Progenitor cell of endocrine pancreas (in vitro differentiated cells): ENCODE measurements at regions not wholly inside any gene's neighbourhood (a gene's known extent, or its start where the extent isn't known, plus 50 kb on each side); places are given as distances from the start of the nearest gene placed in this dataset.
"Not testable (repeated sequence)": the region's sequence is repeated elsewhere in the genome, so short reads cannot be mapped to it uniquely, and the experiment has no call there.

Source experiments
- DNase-seq: peaks from one replicate; pipeline ENCODE4 v3.0.0; 2021; ENCODE audit warnings: low spot score; ENCODE audit not compliant: unreplicated experiment
- H3K27ac Mint-ChIP-seq: 2 replicates; pipeline ENCODE4 v1.8.0; 2021; ENCODE audit warnings: mild to moderate bottlenecking, moderate library complexity, mixed read lengths
- H3K27me3 Mint-ChIP-seq: 2 replicates; pipeline ENCODE4 v1.8.0; 2021; ENCODE audit warnings: mixed read lengths
- H3K36me3 Mint-ChIP-seq: 2 replicates; pipeline ENCODE4 v1.8.0; 2022; ENCODE audit warnings: mixed read lengths; ENCODE audit not compliant: insufficient read depth
- H3K4me1 Mint-ChIP-seq: 2 replicates; pipeline ENCODE4 v1.8.0; 2021; ENCODE audit warnings: low read depth, mixed read lengths
- H3K4me3 Mint-ChIP-seq: 2 replicates; pipeline ENCODE4 v1.8.0; 2021; ENCODE audit warnings: low read depth, mild to moderate bottlenecking, moderate library complexity, mixed read lengths
- H3K9me3 Mint-ChIP-seq: 2 replicates; pipeline ENCODE4 v1.8.0; 2021; ENCODE audit warnings: low read depth, mixed read lengths
- TF ChIP-seq, protein P1 (sequence below): fragments of 200-600 bp; sonication (generic); IDR thresholded peaks from one replicate; pipeline ENCODE4 v1.5.0; 2021; ENCODE audit warnings: antibody characterized with exemption, mild to moderate bottlenecking; ENCODE audit not compliant: unreplicated experiment

DNA sequence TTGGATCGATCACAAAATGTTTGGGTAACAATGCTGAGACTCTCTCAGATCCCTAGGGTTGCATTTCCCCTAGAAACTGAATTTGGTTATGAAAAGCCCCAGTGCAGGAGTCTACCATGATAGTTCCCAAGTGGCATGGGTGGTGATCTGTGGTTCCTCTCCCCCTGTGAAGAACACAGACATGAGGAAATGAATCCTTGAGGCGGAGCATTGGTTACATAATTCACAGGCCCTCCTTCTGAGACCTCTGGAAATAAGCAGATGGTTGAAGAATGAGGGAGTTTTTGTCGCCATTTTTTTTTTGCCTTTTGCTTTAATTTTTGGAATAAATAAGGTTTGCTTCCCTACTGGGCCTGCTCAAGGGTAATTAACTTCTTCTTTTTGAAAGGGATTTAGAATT lies 597.0 kb upstream of the RBFOX1 start:
- no peak for DNase-seq
- TF ChIP-seq, protein P1, sequence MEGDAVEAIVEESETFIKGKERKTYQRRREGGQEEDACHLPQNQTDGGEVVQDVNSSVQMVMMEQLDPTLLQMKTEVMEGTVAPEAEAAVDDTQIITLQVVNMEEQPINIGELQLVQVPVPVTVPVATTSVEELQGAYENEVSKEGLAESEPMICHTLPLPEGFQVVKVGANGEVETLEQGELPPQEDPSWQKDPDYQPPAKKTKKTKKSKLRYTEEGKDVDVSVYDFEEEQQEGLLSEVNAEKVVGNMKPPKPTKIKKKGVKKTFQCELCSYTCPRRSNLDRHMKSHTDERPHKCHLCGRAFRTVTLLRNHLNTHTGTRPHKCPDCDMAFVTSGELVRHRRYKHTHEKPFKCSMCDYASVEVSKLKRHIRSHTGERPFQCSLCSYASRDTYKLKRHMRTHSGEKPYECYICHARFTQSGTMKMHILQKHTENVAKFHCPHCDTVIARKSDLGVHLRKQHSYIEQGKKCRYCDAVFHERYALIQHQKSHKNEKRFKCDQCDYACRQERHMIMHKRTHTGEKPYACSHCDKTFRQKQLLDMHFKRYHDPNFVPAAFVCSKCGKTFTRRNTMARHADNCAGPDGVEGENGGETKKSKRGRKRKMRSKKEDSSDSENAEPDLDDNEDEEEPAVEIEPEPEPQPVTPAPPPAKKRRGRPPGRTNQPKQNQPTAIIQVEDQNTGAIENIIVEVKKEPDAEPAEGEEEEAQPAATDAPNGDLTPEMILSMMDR, result no peak
- no peak overlapping the region for H3K27ac Mint-ChIP-seq
- peaks cover 14% of the 10 kb centered on the region for H3K27me3 Mint-ChIP-seq
- no peaks in the 10 kb centered on the region for H3K4me1 Mint-ChIP-seq
- no peaks in the 10 kb centered on the region for H3K36me3 Mint-ChIP-seq
- H3K4me3 Mint-ChIP-seq, result no peak overlapping the region
- peaks cover 3% of the 10 kb centered on the region for H3K9me3 Mint-ChIP-seq

DNA sequence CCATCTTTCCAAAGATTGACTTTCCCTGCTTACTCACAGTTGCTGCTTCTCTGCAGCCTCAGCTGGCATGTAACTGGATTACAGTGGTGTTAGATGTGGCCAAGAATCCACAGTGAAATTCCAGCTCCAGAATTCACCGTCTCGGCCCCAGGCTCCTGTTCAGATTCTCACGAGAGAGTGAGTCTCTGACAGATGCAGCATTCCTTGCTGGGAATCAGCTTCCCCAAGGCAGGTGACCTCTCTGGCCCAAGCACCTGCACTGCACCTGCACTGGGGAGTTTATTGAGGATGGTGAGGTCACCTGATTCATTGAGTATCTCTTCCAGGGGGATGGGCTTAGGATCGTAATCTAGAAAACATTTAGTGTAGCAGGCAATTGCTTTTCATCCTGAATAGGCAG lies 600.5 kb upstream of the RBFOX1 start:
- TF ChIP-seq, protein P1, result no peak
- H3K4me1 Mint-ChIP-seq, result no peaks in the 10 kb centered on the region
- H3K9me3 Mint-ChIP-seq, result no peaks in the 10 kb centered on the region
- H3K27ac Mint-ChIP-seq, result no peak overlapping the region
- DNase-seq, result no peak
- H3K36me3 Mint-ChIP-seq, result no peaks in the 10 kb centered on the region
- H3K4me3 Mint-ChIP-seq, result no peak overlapping the region
- H3K27me3 Mint-ChIP-seq, result peaks cover 12% of the 10 kb centered on the region

DNA sequence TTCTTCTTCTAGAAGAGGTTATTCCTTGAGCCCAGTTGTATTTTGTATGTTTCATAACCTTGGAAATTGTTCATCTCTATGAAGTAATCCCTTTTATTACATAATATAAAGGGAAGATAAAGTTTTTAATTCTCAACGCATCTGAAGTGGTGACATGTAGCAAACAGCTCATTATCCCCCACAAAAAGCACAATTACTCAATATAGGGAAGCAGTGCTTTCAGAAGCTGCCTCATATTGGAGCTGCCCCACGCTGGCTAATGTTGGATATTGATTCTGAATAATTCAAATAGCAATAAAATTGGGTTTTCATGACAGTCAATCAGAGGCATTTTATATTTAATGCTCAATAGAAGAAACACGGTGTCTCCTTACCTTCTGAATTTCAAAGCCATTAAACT lies 604.3 kb upstream of the RBFOX1 start:
- Mint-ChIP-seq H3K27ac (no peak overlapping the region), H3K36me3 (no peaks in the 10 kb centered on the region), H3K4me3 (no peak overlapping the region), H3K27me3 (peaks cover 12% of the 10 kb centered on the region), H3K9me3 (no peaks in the 10 kb centered on the region), H3K4me1 (no peaks in the 10 kb centered on the region)
- no peak for DNase-seq
- TF ChIP-seq, protein P1, result no peak

DNA sequence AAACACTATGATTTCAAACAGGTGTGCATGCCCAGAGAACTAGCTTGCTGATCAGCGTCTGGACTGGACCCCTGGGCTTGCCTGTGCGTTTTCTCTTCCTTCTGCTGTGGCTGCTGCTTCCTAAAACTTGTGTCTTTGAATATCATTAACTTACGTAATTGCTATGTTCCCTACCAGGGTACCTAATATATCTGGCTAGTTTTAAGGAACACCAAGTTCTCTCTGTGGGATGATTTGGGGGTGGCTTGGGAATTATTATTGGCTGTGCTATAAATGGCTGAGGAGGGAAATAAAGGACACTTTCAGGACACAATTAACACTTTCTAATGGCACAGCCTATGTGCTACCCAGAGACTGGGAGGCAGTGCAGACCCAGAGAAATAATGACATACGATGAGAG lies 606.0 kb upstream of the RBFOX1 start:
- Mint-ChIP-seq H3K27ac (no peak overlapping the region), H3K4me3 (no peak overlapping the region), H3K27me3 (peaks cover 10% of the 10 kb centered on the region), H3K36me3 (no peaks in the 10 kb centered on the region), H3K9me3 (no peaks in the 10 kb centered on the region), H3K4me1 (no peaks in the 10 kb centered on the region)
- TF ChIP-seq, protein P1, result no peak
- DNase-seq, result no peak

DNA sequence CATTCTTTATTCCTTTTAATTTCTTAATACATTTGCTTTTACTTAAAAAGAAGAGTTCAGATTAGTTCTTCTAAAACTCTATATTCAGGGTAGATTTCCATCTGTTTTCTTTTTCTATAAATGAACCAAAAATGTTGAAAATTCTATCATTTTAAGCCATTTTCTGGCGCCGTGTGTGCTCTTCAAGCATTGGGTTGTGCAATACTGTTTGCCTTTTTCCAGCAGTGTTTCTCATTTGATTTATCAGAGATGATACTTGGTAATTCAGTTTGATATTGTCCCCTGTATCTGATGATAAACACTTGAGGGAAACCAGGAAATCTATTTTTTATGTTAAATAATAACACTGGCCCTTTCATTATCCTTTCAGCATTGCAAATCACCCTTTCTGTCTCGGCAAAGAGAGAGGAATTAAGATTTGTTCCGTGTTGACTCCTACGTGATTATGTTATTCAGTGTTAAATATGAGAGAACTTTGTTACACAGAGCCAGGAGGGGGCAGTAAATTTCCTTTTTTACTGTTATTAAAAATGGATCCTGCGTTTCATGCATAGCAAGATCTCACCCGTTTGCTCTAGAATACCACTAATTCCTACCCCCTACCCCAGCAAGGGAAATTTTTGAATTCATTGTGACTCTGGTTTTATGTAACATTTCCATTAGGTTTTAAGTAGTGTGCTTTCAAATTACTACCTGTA lies 606.9 kb upstream of the RBFOX1 start:
- Mint-ChIP-seq H3K27ac (no peak overlapping the region), H3K27me3 (peaks cover 4% of the 10 kb centered on the region), H3K36me3 (no peaks in the 10 kb centered on the region), H3K9me3 (no peaks in the 10 kb centered on the region), H3K4me1 (no peaks in the 10 kb centered on the region), H3K4me3 (no peak overlapping the region)
- TF ChIP-seq, protein P1, result peak; percentile 49
- DNase-seq, result no peak

DNA sequence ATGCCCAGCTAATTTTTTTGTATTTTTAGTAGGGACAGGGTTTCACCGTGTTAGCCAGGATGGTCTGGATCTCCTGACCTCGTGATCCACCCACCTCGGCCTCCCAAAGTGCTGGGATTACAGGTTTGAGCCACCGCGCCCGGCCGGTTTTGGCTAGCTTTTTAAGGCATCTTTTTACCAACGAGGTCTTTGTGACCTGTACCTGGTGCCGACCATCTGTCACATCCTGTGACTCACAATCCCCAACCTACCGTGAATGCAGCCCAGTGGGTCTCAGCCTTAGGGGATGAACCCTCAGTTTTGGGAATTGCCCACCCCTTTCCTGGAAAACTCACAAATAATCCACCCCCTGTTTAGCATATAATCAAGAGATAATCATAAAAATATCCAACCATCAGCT lies 607.4 kb upstream of the RBFOX1 start:
- H3K9me3 Mint-ChIP-seq, DNase-seq, H3K4me1 Mint-ChIP-seq, H3K36me3 Mint-ChIP-seq, H3K27me3 Mint-ChIP-seq, H3K27ac Mint-ChIP-seq, H3K4me3 Mint-ChIP-seq: not testable (repeated sequence)
